Ishikawa (cell line): ENCODE measurements at regions not wholly inside any gene's neighbourhood (a gene's known extent, or its start where the extent isn't known, plus 50 kb on each side); places are given as distances from the start of the nearest gene placed in this dataset.

Experiments used
- CEBPB ChIP-seq: IDR thresholded peaks from 2 replicates; pipeline ENCODE4 v1.6.1; 2012
- CREB1 ChIP-seq: IDR thresholded peaks from 2 replicates; pipeline ENCODE4 v1.6.1; 2012; ENCODE audit warnings: low read depth
- EGR1 ChIP-seq: IDR thresholded peaks from 2 replicates; pipeline ENCODE4 v1.6.1; 2012
- EP300 ChIP-seq: IDR thresholded peaks from 2 replicates; pipeline ENCODE4 v1.6.1; 2012; ENCODE audit warnings: borderline replicate concordance
- FOXM1 ChIP-seq: IDR thresholded peaks from 2 replicates; pipeline ENCODE4 v1.6.1; 2012; ENCODE audit warnings: low read depth, borderline replicate concordance
- MAX ChIP-seq: IDR thresholded peaks from 2 replicates; pipeline ENCODE4 v1.6.1; 2012
- NFIC ChIP-seq: IDR thresholded peaks from 2 replicates; pipeline ENCODE4 v1.6.1; 2012
- RAD21 ChIP-seq: IDR thresholded peaks from 2 replicates; pipeline ENCODE4 v1.6.1; 2012; ENCODE audit warnings: low read depth
- REST ChIP-seq: IDR thresholded peaks from 2 replicates; pipeline ENCODE4 v1.6.1; 2012; ENCODE audit warnings: low read depth, mild to moderate bottlenecking
- TAF1 ChIP-seq: IDR thresholded peaks from 2 replicates; pipeline ENCODE4 v1.6.1; 2012; ENCODE audit warnings: low read depth, mild to moderate bottlenecking
- TCF12 ChIP-seq: IDR thresholded peaks from 2 replicates; pipeline ENCODE4 v1.6.1; 2012; ENCODE audit warnings: low read depth
- TEAD4 ChIP-seq: IDR thresholded peaks from 2 replicates; pipeline ENCODE4 v1.6.1; 2012
- USF1 ChIP-seq: IDR thresholded peaks from 2 replicates; pipeline ENCODE4 v1.6.1; 2012
- YY1 ChIP-seq: IDR thresholded peaks from 2 replicates; pipeline ENCODE4 v1.6.1; 2012; ENCODE audit warnings: low read depth
- ZBTB7A ChIP-seq: IDR thresholded peaks from 2 replicates; pipeline ENCODE4 v1.6.1; 2012; ENCODE audit warnings: low read depth

GRCh38 chr7:121689749-121690148, 183.2 kb upstream of the PTPRZ1 start:
- TF ChIP-seq YY1 (no peak), FOXM1 (no peak), EGR1 (no peak), REST (peak; percentile 70), USF1 (no peak), NFIC (no peak), CEBPB (no peak)

DNA sequence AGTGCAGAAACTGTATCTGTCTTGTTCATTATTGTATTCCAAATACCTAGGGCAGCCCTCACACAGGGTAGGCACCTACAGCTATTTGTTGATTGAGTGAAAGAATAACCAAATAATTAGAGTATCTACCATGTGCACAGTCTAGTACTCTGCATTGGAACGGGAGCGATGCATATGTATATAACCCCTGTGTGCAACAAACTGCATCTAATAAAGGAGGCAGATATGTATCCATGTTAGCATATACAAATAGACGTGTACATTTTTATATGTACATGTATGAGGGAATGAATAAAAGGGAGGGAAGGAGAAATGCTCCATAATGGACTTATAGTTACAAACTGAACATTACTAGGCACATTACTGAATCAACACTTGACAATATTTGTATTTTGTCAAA, 191.3 kb upstream of the PTPRZ1 start:
- no peak for TF ChIP-seq REST
- TF ChIP-seq TAF1: no peak
- TF ChIP-seq ZBTB7A: no peak
- TF ChIP-seq EGR1: no peak
- TF ChIP-seq USF1: no peak
- no peak for TF ChIP-seq EP300
- no peak for TF ChIP-seq MAX
- TF ChIP-seq FOXM1: no peak
- TF ChIP-seq TCF12: no peak
- TF ChIP-seq YY1: no peak
- no peak for TF ChIP-seq CREB1
- no peak for TF ChIP-seq RAD21
- no peak for TF ChIP-seq NFIC
- TF ChIP-seq CEBPB: no peak
- TF ChIP-seq TEAD4: no peak

DNA sequence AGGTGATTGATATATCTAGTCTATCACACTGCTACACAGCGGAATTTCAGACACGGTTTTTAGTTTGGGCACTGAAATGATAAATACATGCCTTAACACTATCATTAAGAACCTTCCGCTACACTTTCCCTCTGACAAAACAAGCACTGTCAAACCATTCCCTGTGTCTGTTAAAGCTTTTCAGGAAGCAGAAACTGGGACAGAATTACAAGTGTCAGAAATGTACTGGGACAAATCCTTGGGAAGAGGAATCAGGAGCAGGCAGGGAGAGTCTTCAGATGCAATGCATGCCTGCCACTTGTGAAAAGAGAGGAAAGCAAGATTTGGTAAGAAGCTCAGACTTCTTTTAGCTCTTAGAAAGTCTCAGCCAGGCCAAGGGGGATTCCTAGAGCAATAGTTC, 196.8 kb upstream of the PTPRZ1 start:
- TF ChIP-seq YY1 (no peak), RAD21 (no peak), ZBTB7A (no peak), MAX (no peak), REST (no peak), NFIC (no peak), EGR1 (no peak), CEBPB (no peak), TEAD4 (no peak), TCF12 (no peak), TAF1 (no peak), USF1 (no peak), CREB1 (no peak), EP300 (no peak), FOXM1 (no peak)

- TF ChIP-seq REST: no peak
- no peak for TF ChIP-seq CREB1
- no peak for TF ChIP-seq EGR1
- TF ChIP-seq RAD21: no peak
- TF ChIP-seq EP300: no peak
- no peak for TF ChIP-seq YY1
- TF ChIP-seq TAF1: no peak
- no peak for TF ChIP-seq TEAD4
- TF ChIP-seq FOXM1: no peak
- no peak for TF ChIP-seq USF1
- TF ChIP-seq CEBPB: no peak
- no peak for TF ChIP-seq ZBTB7A
- no peak for TF ChIP-seq TCF12
- TF ChIP-seq NFIC: no peak
- no peak for TF ChIP-seq MAX
These were observed 203.8 kb upstream of the PTPRZ1 start for GRCh38 chr7:121669144-121669543.
